ENCODE measurements at regions not wholly inside any gene's neighbourhood (a gene's known extent, or its start where the extent isn't known, plus 50 kb on each side); places are given as distances from the start of the nearest gene placed in this dataset.

DNA sequence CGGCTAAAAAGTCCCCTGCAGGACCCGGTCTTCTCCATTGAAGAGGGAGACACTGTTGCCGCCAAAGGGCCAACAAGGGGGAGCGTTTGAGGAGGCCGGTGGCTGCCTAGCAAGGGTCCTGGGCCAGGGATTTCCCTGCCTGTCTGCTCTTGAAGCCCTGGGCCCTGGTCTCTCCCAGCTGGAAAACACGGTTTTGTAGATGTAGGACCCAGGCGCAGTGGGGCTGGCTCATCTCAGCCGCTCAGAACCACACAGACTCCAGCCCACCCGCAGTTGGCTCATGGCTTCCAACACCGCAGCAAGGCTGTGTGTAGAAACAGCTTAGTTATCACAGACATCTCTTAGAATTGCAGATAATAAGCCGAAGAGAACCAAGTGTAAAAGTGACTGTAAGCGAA lies 57.1 kb upstream of the TWIST2 start:
- H3K36me3 Mint-ChIP-seq (ENCODE audit: low read depth) = no peaks in the 10 kb centered on the region
- H3K4me1 Mint-ChIP-seq (ENCODE audit: low read depth) = no peaks in the 10 kb centered on the region
- H3K4me3 Mint-ChIP-seq = no peak overlapping the region
- H3K27me3 Mint-ChIP-seq (ENCODE audit: low read depth) = no peaks in the 10 kb centered on the region
- H3K27ac Mint-ChIP-seq = no peak overlapping the region
- H3K9me3 Mint-ChIP-seq = no peaks in the 10 kb centered on the region

DNA sequence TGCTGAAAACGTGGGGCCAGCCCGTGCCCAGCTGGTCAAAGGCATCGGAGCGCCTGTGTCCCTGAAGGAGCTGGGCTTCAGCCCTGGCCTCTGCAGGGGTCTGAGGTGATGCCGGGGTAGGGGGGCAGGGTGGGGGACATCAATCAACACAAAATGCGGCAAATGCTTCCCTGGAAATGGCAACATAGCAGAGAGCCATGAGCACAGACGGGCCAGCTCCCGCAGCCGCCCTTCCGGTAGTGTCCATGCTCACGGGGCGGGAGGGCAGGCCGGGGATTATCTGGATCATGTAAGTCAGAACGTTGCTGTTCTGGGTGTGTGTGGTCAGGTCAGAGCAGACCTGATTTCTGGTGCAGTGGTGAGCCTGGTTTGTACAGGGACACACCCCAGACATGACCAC lies 56.5 kb upstream of the TWIST2 start:
- Mint-ChIP-seq H3K27me3 (ENCODE audit: low read depth) (no peaks in the 10 kb centered on the region), H3K4me1 (ENCODE audit: low read depth) (no peaks in the 10 kb centered on the region), H3K9me3 (no peaks in the 10 kb centered on the region), H3K36me3 (ENCODE audit: low read depth) (no peaks in the 10 kb centered on the region), H3K4me3 (no peak overlapping the region), H3K27ac (no peak overlapping the region)

DNA sequence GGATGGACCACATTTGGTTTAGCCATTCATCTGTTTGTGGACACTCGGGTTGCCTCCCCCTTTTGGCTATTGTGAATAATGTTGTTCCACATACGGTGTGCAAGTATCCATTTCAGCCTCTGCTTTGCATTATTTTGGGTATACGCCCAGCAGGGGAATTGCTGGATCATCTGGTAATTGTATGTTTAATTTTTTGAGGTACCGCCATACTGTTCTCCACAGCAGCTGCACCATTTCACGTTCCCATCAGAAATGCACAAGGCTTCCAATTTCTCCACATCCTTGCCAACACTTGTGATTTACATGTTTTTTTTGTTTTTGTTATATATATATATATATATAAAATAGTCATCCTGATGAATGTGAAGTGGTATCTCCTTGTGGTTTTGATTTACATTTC lies 54.6 kb upstream of the TWIST2 start:
- Mint-ChIP-seq H3K27ac (no peak overlapping the region), H3K27me3 (ENCODE audit: low read depth) (peaks cover under 1% of the 10 kb centered on the region), H3K36me3 (ENCODE audit: low read depth) (no peaks in the 10 kb centered on the region), H3K9me3 (no peaks in the 10 kb centered on the region), H3K4me3 (no peak overlapping the region), H3K4me1 (ENCODE audit: low read depth) (no peaks in the 10 kb centered on the region)

- Mint-ChIP-seq H3K9me3 (no peaks in the 10 kb centered on the region), H3K27me3 (ENCODE audit: low read depth) (peaks cover 4% of the 10 kb centered on the region), H3K36me3 (ENCODE audit: low read depth) (no peaks in the 10 kb centered on the region), H3K4me1 (ENCODE audit: low read depth) (no peaks in the 10 kb centered on the region), H3K27ac (no peak overlapping the region), H3K4me3 (no peak overlapping the region)
These were observed 54.0 kb upstream of the TWIST2 start for GRCh38 chr2:238793801-238794449.

GRCh38 chr2:238796223-238796885 lies 51.5 kb upstream of the TWIST2 start:
- no peaks in the 10 kb centered on the region for H3K36me3 Mint-ChIP-seq (ENCODE audit: low read depth)

GRCh38 chr2:238797537-238797936 lies 50.3 kb upstream of the TWIST2 start:
- Mint-ChIP-seq H3K4me1 (ENCODE audit: low read depth) (no peaks in the 10 kb centered on the region), H3K27me3 (ENCODE audit: low read depth) (peaks cover 4% of the 10 kb centered on the region), H3K9me3 (no peaks in the 10 kb centered on the region), H3K27ac (no peak overlapping the region), H3K36me3 (ENCODE audit: low read depth) (no peaks in the 10 kb centered on the region), H3K4me3 (no peak overlapping the region)

More at GRCh38 chr2:238796223-238796885, 51.5 kb upstream of the TWIST2 start:
- H3K27ac Mint-ChIP-seq = no peak overlapping the region
- no peaks in the 10 kb centered on the region for H3K4me1 Mint-ChIP-seq (ENCODE audit: low read depth)
- H3K4me3 Mint-ChIP-seq = no peak overlapping the region
- H3K27me3 Mint-ChIP-seq (ENCODE audit: low read depth) = peaks cover 4% of the 10 kb centered on the region
- no peaks in the 10 kb centered on the region for H3K9me3 Mint-ChIP-seq

Data from T-helper 1 cell treated with Interleukin-12 subunit alpha and Interleukin-12 subunit beta and Interleukin-4 antibody, amounts not matched to agents 30 μg/mL and 1 μg/mL, for 36 hours (primary cell).